K562 (cell line): ENCODE measurements at regions not wholly inside any gene's neighbourhood (a gene's known extent, or its start where the extent isn't known, plus 50 kb on each side); places are given as distances from the start of the nearest gene placed in this dataset.
A peak's percentile ranks its signal among the peaks of the same experiment; 100 is the strongest.

Source experiments
- ATAC-seq: fragments of 200-7000 bp; cut with Tn5 transposase; 3 replicates; pipeline ENCODE4 v1.9.1; 2020; ENCODE audit warnings: moderate library complexity
- BruUV-seq: library from RNA; stranded (reverse); fragments of 400-500 nt; replicated peaks from 2 replicates; lab custom pipeline; 2021; lab: Mats Ljungman, UMichigan
- CTCF ChIA-PET: fragments of 300-600 bp; formaldehyde crosslinking; extraction: SDS; loops from one replicate; lab custom pipeline; 2021; ENCODE audit warnings: low intra/inter-chr PET ratio; lab: Yijun Ruan, JAX
- POLR2A ChIA-PET: fragments of 300-600, 350-650 bp; sonication (Branson Sonifier 250); formaldehyde crosslinking; extraction: SDS; loops from one replicate; lab custom pipeline; 2021; ENCODE audit warnings: antibody characterized with exemption, inconsistent platforms; lab: Yijun Ruan, JAX
- DNase-seq, 4 experiments: peaks; one replicate each; pipeline versions ENCODE4 v3.0.0 to v3.0.0-alpha.2; 2011 to 2018; ENCODE audit warnings: low spot score in 3 of 4, mixed read lengths in 3 of 4; ENCODE audit errors: extremely low read depth in 1 of 4
- FAIRE-seq: peaks from 2 replicates; lab custom pipeline; 2011; peaks lifted over from hg19 to GRCh38; lab: Jason Lieb, UNC
- H2AFZ ChIP-seq: 2 replicates; pipeline ENCODE4 v1.6.0; 2011; ENCODE audit warnings: low read depth, low read length, control low read depth, inconsistent platforms
- H3K27ac ChIP-seq: fragments of 200-600 bp; 3 replicates; pipeline ENCODE4 v1.8.0; 2011; ENCODE audit warnings: low read depth, mild to moderate bottlenecking, control low read depth, inconsistent platforms, low read length, moderate library complexity, mixed read lengths; ENCODE audit errors: extremely low read depth
- H3K27me3 ChIP-seq, 2 experiments: fragments of 300-600 bp in 1 of 2; 2 replicates in 1 of 2; 3 replicates in 1 of 2; pipeline versions ENCODE4 v1.6.0 to v1.8.0; 2011; ENCODE audit warnings: inconsistent platforms in 2 of 2, low read length in 2 of 2, mild to moderate bottlenecking in 1 of 2, mixed read lengths in 1 of 2, moderate library complexity in 1 of 2; ENCODE audit not compliant: control insufficient read depth in 2 of 2, insufficient read depth in 2 of 2
- H3K36me3 ChIP-seq: fragments of 300-600 bp; 3 replicates; pipeline ENCODE4 v1.8.0; 2011; ENCODE audit warnings: mild to moderate bottlenecking, low read length, inconsistent platforms; ENCODE audit not compliant: control insufficient read depth, insufficient read depth
- H3K4me1 ChIP-seq, 2 experiments: fragments of 200-600 bp in 1 of 2; replicated peaks in 1 of 2; 2 replicates in 1 of 2; 3 replicates in 1 of 2; pipeline versions ENCODE4 v1.5.1 to v1.8.0; 2011; ENCODE audit warnings: inconsistent platforms in 2 of 2, low read length in 2 of 2, mild to moderate bottlenecking in 1 of 2, mixed read lengths in 1 of 2, moderate library complexity in 1 of 2; ENCODE audit not compliant: control insufficient read depth in 2 of 2, insufficient read depth in 2 of 2
- H3K4me2 ChIP-seq: 2 replicates; pipeline ENCODE4 v1.6.1; 2011; ENCODE audit warnings: low read length, control low read depth, inconsistent platforms, mixed read lengths; ENCODE audit not compliant: insufficient read depth
- H3K4me3 ChIP-seq: fragments of 200-600 bp; sonication (generic), shearing (Covaris generic); 2 replicates; pipeline ENCODE4 v1.5.1; 2016; ENCODE audit warnings: control low read depth, inconsistent platforms
- H3K79me2 ChIP-seq: fragments of 200-600 bp; 3 replicates; pipeline ENCODE4 v1.8.0; 2011; ENCODE audit warnings: low read length, inconsistent platforms; ENCODE audit not compliant: control insufficient read depth, insufficient read depth
- H3K9ac ChIP-seq, 2 experiments: 2 replicates each; pipeline versions ENCODE4 v1.6.0 to v1.6.1; 2011; ENCODE audit warnings: low read depth in 2 of 2, low read length in 2 of 2, control low read depth in 1 of 2, inconsistent platforms in 1 of 2, mild to moderate bottlenecking in 1 of 2, mixed read lengths in 1 of 2; ENCODE audit not compliant: insufficient read depth in 1 of 2
- H3K9me1 ChIP-seq: one replicate; pipeline ENCODE4 v1.6.0; 2011; ENCODE audit warnings: inconsistent platforms, mild to moderate bottlenecking, low read length, moderate library complexity; ENCODE audit not compliant: control insufficient read depth, insufficient read depth
- H3K9me3 ChIP-seq: replicated peaks from 2 replicates; pipeline ENCODE4 v1.5.1; 2011; ENCODE audit warnings: low read depth, low read length, inconsistent platforms; ENCODE audit not compliant: control insufficient read depth, insufficient read depth
- H4K20me1 ChIP-seq: replicated peaks from 2 replicates; pipeline ENCODE4 v1.6.1; 2011; ENCODE audit warnings: low read length, inconsistent platforms, mixed read lengths; ENCODE audit not compliant: control insufficient read depth, insufficient read depth
- HDAC3 ChIP-seq: fragments of 450-650 bp; IDR thresholded peaks from 2 replicates; pipeline ENCODE4 v1.6.1; 2018; ENCODE audit warnings: borderline replicate concordance, mild to moderate bottlenecking, moderate library complexity; ENCODE audit not compliant: partially characterized antibody
- ZNF239 ChIP-seq: fragments of 250-450 bp; sonication (Bioruptor Pico); IDR thresholded peaks from 2 replicates; pipeline ENCODE4 v1.4.0; 2020; ENCODE audit warnings: mild to moderate bottlenecking
- WGBS: fragments of 100-300 bp; shearing (Covaris generic); methylation state at CpG from one replicate; pipeline ENCODE4 v1.1.6; 2016; ENCODE audit warnings: low coverage, mixed read lengths; ENCODE audit not compliant: insufficient coverage; ENCODE audit errors: missing lambda C conversion rate; 5-methylcytosine and 5-hydroxymethylcytosine counted together
- in situ Hi-C: fragments of 300-500 bp; cut with MboI; formaldehyde crosslinking; loops from 4 replicates; pipeline ENCODE4 v1.15.0; 2018; ENCODE audit warnings: inconsistent platforms, mixed read lengths
- intact Hi-C: fragments of 100-400 bp; cut with micrococcal nuclease; formaldehyde crosslinking; loops from 2 replicates; pipeline ENCODE4 v1.14.2; 2022
- TF ChIP-seq, protein P1 (sequence below): fragments of 250-450 bp; sonication (Bioruptor Pico); IDR thresholded peaks from 2 replicates; pipeline ENCODE4 v1.8.0; 2021; ENCODE audit warnings: mild to moderate bottlenecking, moderate library complexity
- TF ChIP-seq, protein P2 (sequence below), 2 experiments: fragments of 450-650 bp in 1 of 2; sonication (generic) in 1 of 2; formaldehyde crosslinking in 1 of 2; IDR thresholded peaks; 2 replicates each; pipeline versions ENCODE4 v1.7.1 to v1.9.0; 2016 to 2022; ENCODE audit warnings: inconsistent platforms in 1 of 2, mild to moderate bottlenecking in 1 of 2, missing genetic modification reagents in 1 of 2

DNA sequence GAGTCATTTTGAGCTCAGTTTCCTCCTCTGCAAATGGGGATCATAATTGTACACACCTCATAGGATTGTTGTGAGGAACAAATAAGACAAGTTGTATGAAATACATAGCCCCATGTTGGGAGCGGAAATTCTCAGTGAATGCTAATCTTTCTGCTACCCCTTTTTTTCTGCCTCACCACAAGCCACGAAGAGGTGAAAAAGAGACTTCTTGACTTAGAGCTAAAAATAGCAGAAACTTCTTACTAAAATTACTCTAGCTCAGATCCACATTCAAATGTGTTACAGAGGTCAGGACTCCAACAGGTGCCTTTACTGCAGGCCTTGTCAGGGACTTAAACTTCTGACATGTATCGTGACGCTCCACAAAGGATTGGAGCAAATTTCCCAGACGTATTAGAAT lies 128.5 kb downstream of the MIAT start:
- no peaks in the 10 kb centered on the region for H3K9me3 ChIP-seq
- in situ Hi-C loops (no loop called here), intact Hi-C loops (no loop called here)
- no TSS peak for BruUV-seq
- no peak for FAIRE-seq
- POLR2A ChIA-PET: interaction anchor here (0.6 kb wide), 1 partner anchor 244 kb away, joined by 3 read pairs; no protein-coding TSS in a partner anchor
- TF ChIP-seq, protein P1, sequence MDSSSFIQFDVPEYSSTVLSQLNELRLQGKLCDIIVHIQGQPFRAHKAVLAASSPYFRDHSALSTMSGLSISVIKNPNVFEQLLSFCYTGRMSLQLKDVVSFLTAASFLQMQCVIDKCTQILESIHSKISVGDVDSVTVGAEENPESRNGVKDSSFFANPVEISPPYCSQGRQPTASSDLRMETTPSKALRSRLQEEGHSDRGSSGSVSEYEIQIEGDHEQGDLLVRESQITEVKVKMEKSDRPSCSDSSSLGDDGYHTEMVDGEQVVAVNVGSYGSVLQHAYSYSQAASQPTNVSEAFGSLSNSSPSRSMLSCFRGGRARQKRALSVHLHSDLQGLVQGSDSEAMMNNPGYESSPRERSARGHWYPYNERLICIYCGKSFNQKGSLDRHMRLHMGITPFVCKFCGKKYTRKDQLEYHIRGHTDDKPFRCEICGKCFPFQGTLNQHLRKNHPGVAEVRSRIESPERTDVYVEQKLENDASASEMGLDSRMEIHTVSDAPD: no peak
- TF ChIP-seq ZNF239 (CRISPR knock-in tag): peak; percentile 76
- H3K36me3 ChIP-seq: no peaks in the 10 kb centered on the region
- no peak overlapping the region for H3K9ac ChIP-seq
- no peak for ATAC-seq
- CTCF ChIA-PET: no interaction called here
- H3K9me1 ChIP-seq: no peaks in the 10 kb centered on the region
- no peak overlapping the region for H3K27ac ChIP-seq
- H4K20me1 ChIP-seq: no peaks in the 10 kb centered on the region
- no peaks in the 10 kb centered on the region for H3K27me3 ChIP-seq
- no peak overlapping the region for H3K4me3 ChIP-seq
- no peak overlapping the region for H3K4me2 ChIP-seq
- 33% methylated on average over 5 of the region's 5 CpGs for WGBS
- H3K4me1 ChIP-seq: no peaks in the 10 kb centered on the region
- DNase-seq: no peak
- H2AFZ ChIP-seq: no peak overlapping the region
- no peaks in the 10 kb centered on the region for H3K79me2 ChIP-seq

DNA sequence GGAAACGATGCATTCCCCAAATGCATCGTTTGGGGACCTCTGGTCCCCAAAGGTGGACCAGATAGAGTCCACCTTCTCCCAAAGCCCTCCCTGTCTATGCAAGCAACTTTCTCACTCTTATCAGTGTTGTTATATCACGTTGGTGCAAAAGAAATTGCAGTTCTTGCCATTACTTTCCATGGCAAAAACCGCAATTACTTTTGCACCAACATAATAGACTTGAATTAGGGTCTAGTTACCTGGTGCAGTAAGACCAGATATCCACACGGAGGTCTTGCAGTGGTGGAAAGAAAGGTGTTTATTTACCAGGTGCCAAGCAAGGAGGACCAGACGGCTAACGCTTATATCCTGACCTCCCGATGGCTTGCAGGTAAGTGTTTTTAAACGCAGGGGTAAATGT lies 129.0 kb downstream of the MIAT start:
- CTCF ChIA-PET: no interaction called here

More for the DNA sequence above, 129.0 kb downstream of the MIAT start:
- H3K4me1 ChIP-seq: no peaks in the 10 kb centered on the region
- H3K9me1 ChIP-seq: no peaks in the 10 kb centered on the region
- 57% methylated on average over 9 of the region's 9 CpGs for WGBS
- H3K4me3 ChIP-seq: no peak overlapping the region
- H3K4me2 ChIP-seq: no peak overlapping the region
- no peak overlapping the region for H3K9ac ChIP-seq
- FAIRE-seq (no peak), DNase-seq (no peak), ATAC-seq (no peak)
- H3K27me3 ChIP-seq: no peaks in the 10 kb centered on the region
- in situ Hi-C loops (no loop called here), intact Hi-C loops (no loop called here)
- no TSS peak for BruUV-seq
- POLR2A ChIA-PET: no interaction called here
- no peak overlapping the region for H3K27ac ChIP-seq
- no peaks in the 10 kb centered on the region for H3K9me3 ChIP-seq
- no peaks in the 10 kb centered on the region for H4K20me1 ChIP-seq
- H2AFZ ChIP-seq: no peak overlapping the region
- H3K79me2 ChIP-seq: no peaks in the 10 kb centered on the region
- TF ChIP-seq, protein P2, sequence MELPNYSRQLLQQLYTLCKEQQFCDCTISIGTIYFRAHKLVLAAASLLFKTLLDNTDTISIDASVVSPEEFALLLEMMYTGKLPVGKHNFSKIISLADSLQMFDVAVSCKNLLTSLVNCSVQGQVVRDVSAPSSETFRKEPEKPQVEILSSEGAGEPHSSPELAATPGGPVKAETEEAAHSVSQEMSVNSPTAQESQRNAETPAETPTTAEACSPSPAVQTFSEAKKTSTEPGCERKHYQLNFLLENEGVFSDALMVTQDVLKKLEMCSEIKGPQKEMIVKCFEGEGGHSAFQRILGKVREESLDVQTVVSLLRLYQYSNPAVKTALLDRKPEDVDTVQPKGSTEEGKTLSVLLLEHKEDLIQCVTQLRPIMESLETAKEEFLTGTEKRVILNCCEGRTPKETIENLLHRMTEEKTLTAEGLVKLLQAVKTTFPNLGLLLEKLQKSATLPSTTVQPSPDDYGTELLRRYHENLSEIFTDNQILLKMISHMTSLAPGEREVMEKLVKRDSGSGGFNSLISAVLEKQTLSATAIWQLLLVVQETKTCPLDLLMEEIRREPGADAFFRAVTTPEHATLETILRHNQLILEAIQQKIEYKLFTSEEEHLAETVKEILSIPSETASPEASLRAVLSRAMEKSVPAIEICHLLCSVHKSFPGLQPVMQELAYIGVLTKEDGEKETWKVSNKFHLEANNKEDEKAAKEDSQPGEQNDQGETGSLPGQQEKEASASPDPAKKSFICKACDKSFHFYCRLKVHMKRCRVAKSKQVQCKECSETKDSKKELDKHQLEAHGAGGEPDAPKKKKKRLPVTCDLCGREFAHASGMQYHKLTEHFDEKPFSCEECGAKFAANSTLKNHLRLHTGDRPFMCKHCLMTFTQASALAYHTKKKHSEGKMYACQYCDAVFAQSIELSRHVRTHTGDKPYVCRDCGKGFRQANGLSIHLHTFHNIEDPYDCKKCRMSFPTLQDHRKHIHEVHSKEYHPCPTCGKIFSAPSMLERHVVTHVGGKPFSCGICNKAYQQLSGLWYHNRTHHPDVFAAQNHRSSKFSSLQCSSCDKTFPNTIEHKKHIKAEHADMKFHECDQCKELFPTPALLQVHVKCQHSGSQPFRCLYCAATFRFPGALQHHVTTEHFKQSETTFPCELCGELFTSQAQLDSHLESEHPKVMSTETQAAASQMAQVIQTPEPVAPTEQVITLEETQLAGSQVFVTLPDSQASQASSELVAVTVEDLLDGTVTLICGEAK (IDR thresholded peaks at IDR 0.05): peak; percentile 60
- TF ChIP-seq, protein P2 (CRISPR knock-in tag; IDR thresholded peaks at IDR 0.05): no peak
- no peak for TF ChIP-seq HDAC3
- H3K36me3 ChIP-seq: no peaks in the 10 kb centered on the region
